CD4-positive, alpha-beta T cell treated with Interleukin-2 at 100 ng/mL for 4 hours (primary cell): ENCODE measurements at regions not wholly inside any gene's neighbourhood (a gene's known extent, or its start where the extent isn't known, plus 50 kb on each side); places are given as distances from the start of the nearest gene placed in this dataset.

Experiments
- DNase-seq: peaks from one replicate; pipeline ENCODE4 v3.0.0-alpha.2; 2020; ENCODE audit warnings: low spot score

- DNase-seq = no peak
Measured at GRCh38 chr6:99138445-99138844, 190.7 kb upstream of the FBXL4 start.

DNA sequence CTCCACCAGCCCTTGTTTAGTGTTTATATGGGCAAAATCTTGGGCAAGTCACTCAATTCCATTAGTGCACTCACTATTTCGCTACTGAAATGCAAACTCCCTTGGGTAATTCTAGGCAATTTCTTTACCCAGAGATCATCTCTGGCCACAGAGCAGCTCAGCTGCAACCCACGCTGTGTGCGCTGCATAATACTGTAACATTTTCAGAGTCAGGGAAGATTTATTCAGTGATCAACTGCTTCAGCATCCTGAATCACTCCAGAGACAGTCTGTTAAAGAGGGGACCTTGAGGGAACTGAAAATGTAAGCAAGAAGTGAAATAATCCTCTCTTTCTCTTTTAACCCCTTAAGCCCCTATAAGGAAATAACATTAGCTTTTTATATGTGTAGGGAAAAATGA is 189.6 kb upstream of the FBXL4 start:
- no peak for DNase-seq

GRCh38 chr6:99136488-99136887 is 188.7 kb upstream of the FBXL4 start:
- no peak for DNase-seq

GRCh38 chr6:99132026-99132635 is 184.4 kb upstream of the FBXL4 start:
- no peak for DNase-seq

DNA sequence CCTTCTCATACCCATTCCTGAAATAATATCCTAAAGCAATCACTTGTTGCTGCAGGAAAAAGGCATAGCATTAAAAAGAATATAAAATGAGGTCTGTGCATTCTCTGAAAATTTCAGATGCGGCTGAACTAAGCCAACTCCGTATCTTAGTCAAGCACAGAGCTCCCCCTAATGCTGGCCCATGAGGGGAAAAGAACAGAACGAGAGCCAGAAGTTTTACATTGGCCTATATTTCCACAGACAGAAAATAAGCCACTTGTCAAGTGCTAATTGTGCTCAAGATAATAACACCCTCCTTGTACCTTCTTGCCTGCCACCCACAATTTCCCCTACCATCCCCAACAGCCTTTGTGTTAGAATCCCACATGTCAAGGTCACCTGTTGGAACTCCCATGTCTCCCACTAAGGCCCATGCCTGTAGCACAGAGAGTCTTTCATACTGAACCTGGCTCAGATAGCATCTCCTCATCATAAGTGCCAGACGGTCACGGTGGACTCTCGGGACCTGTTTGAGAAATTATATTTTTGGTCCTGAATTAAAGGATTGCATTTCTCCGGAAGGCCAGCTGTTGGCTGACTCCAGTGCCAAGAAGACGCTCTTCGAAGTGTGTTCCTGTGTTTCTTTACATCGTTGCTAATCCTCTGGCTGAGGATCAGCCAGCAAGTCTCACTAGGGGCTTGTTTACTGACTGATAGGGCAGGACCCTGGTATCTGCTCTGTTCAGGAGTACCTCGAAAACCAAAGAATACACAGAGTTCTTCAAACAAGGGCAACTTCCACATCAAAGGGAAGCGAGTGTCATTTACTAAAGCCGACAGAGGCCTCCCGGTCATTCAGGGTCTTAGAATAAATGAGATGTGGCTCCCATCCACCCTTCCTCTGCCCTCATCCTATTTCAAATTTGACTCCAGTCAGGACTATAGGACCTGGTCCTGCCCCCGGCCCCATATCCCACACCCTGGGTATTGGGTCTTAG is 183.4 kb upstream of the FBXL4 start:
- DNase-seq = no peak

DNA sequence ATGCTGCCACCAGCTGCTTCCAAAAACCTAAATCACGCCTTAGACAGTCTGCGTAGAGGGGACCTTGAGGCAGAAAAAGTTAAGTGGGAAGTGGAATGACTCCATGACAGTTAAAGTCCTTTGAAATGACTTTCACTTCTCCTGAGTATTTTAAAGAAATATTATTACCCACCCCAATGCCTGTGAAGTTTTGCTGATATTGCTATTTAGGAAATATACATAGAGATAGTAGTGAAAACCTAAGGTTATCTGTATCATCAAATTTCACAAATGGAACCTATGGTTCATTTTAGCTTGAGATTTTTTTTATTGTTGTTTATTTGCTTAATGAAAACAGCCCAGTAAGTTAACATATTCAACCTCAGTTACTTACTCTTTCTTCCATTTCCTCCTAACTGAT is 182.1 kb upstream of the FBXL4 start:
- no peak for DNase-seq

- DNase-seq = no peak
Measured at GRCh38 chr6:99121748-99122147, 174.0 kb upstream of the FBXL4 start.

GRCh38 chr6:99120641-99121040 is 172.9 kb upstream of the FBXL4 start:
- DNase-seq = no peak

GRCh38 chr6:99119109-99120031 is 171.6 kb upstream of the FBXL4 start:
- peak; percentile 41 for DNase-seq

- no peak for DNase-seq
Measured at GRCh38 chr6:99114769-99115406, 167.1 kb upstream of the FBXL4 start.

GRCh38 chr6:99111590-99111989 is 163.8 kb upstream of the FBXL4 start:
- no peak for DNase-seq

GRCh38 chr6:99110029-99110428 is 162.3 kb upstream of the FBXL4 start:
- DNase-seq = no peak

DNA sequence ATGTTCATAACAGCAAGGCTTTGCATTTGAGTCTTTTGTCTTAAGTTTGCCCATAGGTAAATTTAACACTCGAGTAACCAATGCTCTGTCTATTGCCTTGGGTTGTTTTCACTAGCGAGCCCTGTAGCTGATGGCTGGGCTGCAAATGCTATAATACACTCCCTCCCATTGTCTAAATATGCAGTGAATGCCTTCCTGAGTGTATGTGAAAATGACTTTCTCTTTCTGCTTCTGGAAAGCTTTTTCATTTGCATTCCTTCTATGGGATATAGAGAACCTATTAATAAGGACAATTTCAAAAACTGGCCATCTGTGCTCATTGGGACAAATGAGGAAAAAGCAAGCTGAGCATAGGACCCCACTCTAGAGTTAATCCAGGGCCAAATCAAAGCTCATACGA is 156.5 kb upstream of the FBXL4 start:
- DNase-seq = no peak

- DNase-seq = no peak
Measured at GRCh38 chr6:99099243-99099642, 151.5 kb upstream of the FBXL4 start.

- no peak for DNase-seq
Measured at GRCh38 chr6:99096170-99096569, 148.4 kb upstream of the FBXL4 start.

DNA sequence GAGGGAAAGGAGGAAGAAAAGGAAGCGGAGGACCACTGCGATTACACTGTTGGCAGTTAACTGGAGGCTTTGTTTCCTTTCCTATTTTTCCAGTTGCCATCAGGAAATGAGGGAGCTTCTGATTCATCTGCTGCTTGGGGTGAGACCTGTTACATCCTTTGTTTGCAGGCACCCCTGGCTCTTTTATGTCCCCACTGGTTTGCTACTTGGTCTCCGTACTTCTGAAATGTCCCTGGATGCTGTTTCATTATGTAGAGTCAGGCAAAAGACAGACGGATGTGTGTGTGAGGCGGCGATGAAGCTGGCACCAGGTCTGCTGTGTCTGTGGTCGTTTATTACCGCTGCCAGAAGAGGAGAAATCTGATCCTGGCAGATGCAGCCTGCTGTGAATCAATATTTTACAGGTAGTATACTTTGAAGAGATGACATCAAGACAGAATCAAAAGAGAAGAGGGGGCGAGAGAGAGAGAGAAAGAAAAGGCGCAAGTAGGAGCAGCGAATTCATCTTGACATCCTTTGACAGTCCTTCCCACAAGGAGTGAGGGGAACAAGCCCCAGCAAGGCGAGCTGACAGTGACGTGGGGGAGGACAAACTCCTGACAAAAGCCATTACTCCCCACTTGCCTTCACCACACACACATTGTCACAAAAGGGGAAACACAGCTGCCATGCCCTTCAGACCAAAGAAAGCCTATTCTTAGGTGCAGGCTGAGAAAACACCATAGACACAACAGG is 145.9 kb upstream of the FBXL4 start:
- DNase-seq = no peak

GRCh38 chr6:99092461-99092860 is 144.7 kb upstream of the FBXL4 start:
- DNase-seq = no peak

GRCh38 chr6:99091985-99092384 is 144.2 kb upstream of the FBXL4 start:
- no peak for DNase-seq

GRCh38 chr6:99080191-99080590 is 132.4 kb upstream of the FBXL4 start:
- no peak for DNase-seq

DNA sequence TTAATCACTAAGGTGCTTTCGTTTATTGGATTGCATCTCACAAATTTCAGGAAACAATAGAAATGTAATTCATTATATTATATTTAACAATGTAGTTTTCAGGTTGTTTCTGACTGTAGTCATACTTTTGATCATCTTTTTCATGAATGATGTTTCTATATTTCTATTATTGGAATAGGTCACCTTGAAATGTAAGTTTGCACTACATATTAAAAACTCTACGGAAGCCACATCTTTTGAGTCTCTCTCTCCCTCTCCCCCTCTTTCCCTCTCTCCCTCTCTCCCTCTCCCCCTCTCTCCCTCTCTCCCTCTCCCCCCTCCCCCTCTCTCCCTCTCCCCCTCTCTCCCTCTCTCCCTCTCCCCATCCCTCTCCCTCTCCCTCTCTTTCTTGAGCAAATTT is 131.3 kb upstream of the FBXL4 start:
- DNase-seq = no peak

- no peak for DNase-seq
Measured at GRCh38 chr6:99073223-99073622, 125.5 kb upstream of the FBXL4 start.
